ENCODE measurements at regions not wholly inside any gene's neighbourhood (a gene's known extent, or its start where the extent isn't known, plus 50 kb on each side); places are given as distances from the start of the nearest gene placed in this dataset.

DNA sequence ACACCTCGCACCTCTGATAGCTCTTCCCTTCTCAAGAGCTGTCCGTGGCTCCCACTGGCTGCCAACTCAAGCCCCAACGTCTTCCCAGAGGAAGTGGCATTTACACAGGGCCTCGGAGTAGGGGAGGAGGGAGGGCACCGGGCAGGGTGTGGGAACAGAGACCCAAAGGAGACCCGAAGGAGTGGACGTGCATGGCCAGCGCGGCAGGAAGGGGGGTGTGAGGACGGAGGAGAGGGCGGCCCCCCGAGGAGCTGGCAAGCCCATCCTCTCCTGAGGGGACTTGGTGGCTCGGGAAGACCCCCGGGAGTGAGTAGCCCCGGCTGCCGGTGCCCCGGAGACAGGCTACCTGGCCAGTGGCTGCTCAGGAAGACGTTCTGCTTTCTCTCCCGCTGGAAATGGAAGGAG lies 85.9 kb downstream of the FOXL3 start:
- TF ChIP-seq, protein P1, sequence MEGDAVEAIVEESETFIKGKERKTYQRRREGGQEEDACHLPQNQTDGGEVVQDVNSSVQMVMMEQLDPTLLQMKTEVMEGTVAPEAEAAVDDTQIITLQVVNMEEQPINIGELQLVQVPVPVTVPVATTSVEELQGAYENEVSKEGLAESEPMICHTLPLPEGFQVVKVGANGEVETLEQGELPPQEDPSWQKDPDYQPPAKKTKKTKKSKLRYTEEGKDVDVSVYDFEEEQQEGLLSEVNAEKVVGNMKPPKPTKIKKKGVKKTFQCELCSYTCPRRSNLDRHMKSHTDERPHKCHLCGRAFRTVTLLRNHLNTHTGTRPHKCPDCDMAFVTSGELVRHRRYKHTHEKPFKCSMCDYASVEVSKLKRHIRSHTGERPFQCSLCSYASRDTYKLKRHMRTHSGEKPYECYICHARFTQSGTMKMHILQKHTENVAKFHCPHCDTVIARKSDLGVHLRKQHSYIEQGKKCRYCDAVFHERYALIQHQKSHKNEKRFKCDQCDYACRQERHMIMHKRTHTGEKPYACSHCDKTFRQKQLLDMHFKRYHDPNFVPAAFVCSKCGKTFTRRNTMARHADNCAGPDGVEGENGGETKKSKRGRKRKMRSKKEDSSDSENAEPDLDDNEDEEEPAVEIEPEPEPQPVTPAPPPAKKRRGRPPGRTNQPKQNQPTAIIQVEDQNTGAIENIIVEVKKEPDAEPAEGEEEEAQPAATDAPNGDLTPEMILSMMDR (IDR thresholded peaks at IDR 0.05 in 2 of 3, conservative IDR thresholded peaks at IDR 0.05 in 1 of 3; ENCODE audit: borderline replicate concordance in 1 of 3, insufficient read depth in 1 of 3, low read depth in 2 of 3, low read length in 2 of 3), result no peak
- TF ChIP-seq SIN3A (IDR thresholded peaks at IDR 0.05; ENCODE audit: low read depth) (no peak), POLR2A (IDR thresholded peaks at IDR 0.05; ENCODE audit: borderline replicate concordance, extremely low read depth, insufficient read depth, insufficient read length) (no peak), SRF (IDR thresholded peaks at IDR 0.05; ENCODE audit: low read depth) (no peak), CEBPB (IDR thresholded peaks at IDR 0.05; ENCODE audit: low read depth) (no peak), YY1 (IDR thresholded peaks at IDR 0.05; ENCODE audit: extremely low read depth, insufficient replicate concordance, low read depth, low read length) (no peak), ELF1 (IDR thresholded peaks at IDR 0.05; ENCODE audit: borderline replicate concordance, low read depth) (no peak), EZH2 (IDR thresholded peaks at IDR 0.05) (no peak), TCF7L2 (IDR thresholded peaks at IDR 0.05; ENCODE audit: borderline replicate concordance, extremely low read depth, insufficient read depth, insufficient read length) (no peak), POLR2AphosphoS5 (IDR thresholded peaks at IDR 0.05; ENCODE audit: low read depth, low read length) (no peak)
- TF ChIP-seq, protein P2, sequence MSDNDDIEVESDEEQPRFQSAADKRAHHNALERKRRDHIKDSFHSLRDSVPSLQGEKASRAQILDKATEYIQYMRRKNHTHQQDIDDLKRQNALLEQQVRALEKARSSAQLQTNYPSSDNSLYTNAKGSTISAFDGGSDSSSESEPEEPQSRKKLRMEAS (IDR thresholded peaks at IDR 0.05), result no peak
